CD4-positive, alpha-beta T cell treated with Interleukin-21 for 1 hour (primary cell): ENCODE measurements at regions not wholly inside any gene's neighbourhood (a gene's known extent, or its start where the extent isn't known, plus 50 kb on each side); places are given as distances from the start of the nearest gene placed in this dataset.
A peak's percentile ranks its signal among the peaks of the same experiment; 100 is the strongest.

ENCODE experiments used
- DNase-seq: peaks from one replicate; pipeline ENCODE4 v3.0.0-alpha.2; 2020

GRCh38 chr9:105023788-105024187, 95.8 kb upstream of the ABCA1 start:
- DNase-seq, result no peak

DNA sequence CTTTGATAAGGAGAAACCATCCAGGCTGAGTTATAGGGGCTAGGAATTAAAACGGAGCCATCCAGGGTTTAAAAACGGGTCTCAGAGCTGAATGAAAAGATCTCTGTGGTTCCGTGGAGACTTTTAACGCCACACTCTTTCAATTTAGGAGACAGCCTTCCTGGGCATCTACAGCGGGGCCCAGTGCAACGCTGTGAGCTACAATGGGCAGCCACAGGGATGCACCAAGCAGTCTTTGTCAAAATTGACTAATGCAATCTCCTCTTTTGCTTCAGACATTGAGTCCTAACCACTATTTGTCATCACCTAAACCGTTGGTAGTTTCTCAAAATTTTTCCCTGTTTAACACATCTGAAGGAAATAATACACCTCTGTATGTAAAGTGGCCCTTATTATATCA, 96.6 kb upstream of the ABCA1 start:
- DNase-seq, result no peak

GRCh38 chr9:105026451-105026850, 98.5 kb upstream of the ABCA1 start:
- no peak for DNase-seq

GRCh38 chr9:105027084-105027483, 99.1 kb upstream of the ABCA1 start:
- DNase-seq, result no peak

GRCh38 chr9:105030285-105030684, 102.3 kb upstream of the ABCA1 start:
- no peak for DNase-seq

DNA sequence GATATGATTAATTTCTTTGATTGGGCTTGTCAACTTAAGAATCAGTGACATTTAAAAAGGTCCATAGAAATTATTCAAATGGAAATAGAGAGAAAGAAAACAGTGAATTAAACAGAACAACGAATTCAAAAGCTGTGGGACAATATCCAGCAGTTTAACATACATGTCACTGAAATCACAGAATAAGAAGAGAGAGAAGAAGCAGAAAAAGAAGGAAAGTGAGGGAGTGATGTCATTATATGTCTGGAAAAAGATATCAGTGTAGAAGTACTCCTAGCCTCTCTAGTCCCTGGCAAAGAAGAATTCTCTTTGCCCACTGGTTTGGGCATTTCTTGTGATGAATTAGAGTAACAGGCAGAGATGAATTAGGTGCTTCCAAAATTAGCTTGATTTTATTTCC, 109.2 kb upstream of the ABCA1 start:
- DNase-seq, result no peak

DNA sequence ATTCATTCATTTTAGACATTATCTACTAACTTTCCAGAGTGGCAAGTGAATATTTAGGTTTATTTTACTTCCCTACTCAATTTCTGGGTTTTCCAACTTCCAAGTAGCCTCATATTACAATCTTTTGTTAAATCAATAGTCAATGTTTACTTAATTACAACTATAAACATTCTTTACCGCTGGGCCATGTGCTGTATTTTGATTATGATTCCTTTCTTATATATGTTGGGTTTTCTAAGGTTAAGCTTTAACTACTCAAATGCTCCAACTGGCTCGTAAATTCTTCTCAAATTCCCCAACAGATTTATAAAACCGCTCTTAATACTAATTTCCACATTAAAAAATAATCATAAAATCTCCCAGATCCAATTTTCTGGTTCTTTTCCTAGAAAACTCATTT, 110.1 kb upstream of the ABCA1 start:
- no peak for DNase-seq

- DNase-seq, result no peak
These were observed 111.3 kb upstream of the ABCA1 start for GRCh38 chr9:105039175-105039799.

GRCh38 chr9:105043370-105043936, 115.5 kb upstream of the ABCA1 start:
- DNase-seq, result no peak

GRCh38 chr9:105044518-105044917, 116.6 kb upstream of the ABCA1 start:
- no peak for DNase-seq

DNA sequence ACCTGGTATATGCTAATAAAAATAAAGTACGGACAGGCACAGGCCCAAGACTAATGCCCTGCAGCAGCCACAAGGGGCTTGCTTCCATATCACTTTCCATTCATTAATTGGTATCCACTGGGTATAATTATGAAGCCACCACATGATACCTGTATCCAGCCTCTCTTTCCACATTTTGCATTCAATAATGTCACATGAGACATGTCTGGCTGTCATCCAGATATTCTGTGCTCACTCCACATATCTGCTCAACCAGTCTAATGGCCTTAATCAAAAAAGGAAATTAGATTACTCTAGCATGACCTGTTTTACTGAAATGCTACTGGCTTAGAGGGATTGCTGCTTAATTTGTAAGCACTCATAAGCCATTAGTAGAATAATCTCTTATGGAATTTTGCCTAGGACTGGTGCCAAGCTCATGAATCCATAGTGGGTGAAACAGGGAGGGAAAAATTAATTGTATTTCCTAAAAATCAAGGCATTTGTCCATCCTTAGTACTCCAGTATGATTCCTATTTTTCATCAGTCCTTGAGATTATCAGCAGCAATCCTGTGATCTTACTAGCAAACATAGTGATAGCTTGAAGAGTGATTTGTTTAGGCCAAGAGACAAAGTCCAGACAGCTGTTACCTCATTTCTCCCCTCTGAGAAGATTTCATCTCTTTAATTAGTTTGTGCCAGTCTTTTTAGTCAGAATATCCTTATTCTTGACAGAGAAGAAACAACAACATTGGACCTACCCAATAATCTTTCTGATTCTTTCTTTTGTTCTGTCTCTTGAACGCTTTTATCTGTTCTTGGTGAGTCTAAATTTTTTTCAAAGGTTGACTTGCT, 119.2 kb upstream of the ABCA1 start:
- no peak for DNase-seq

- DNase-seq, result no peak
These were observed 119.7 kb upstream of the ABCA1 start for GRCh38 chr9:105047742-105048041.

DNA sequence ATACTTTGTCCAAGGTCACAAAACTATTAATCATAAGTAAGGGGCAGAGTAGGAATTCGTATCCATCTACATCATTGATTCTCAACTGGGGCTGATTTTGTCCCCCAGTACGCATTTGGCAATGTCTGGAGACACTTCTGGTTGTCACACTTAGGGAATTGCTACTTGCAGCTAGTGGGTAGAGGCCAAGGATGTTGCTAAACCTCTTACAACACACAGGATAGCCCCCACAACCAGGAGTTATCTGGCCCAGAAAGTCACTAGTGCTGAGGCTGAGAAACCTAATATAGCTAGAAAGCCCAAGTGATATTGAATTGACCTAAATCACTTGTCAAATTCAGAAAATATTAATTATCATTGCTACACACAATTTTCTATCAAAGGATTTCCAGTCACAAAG, 120.4 kb upstream of the ABCA1 start:
- DNase-seq, result no peak

GRCh38 chr9:105050296-105050695, 122.3 kb upstream of the ABCA1 start:
- DNase-seq, result no peak

- peak; percentile 37 for DNase-seq
These were observed 123.9 kb upstream of the ABCA1 start for GRCh38 chr9:105051897-105052296.

- no peak for DNase-seq
These were observed 124.4 kb upstream of the ABCA1 start for GRCh38 chr9:105052346-105052745.

DNA sequence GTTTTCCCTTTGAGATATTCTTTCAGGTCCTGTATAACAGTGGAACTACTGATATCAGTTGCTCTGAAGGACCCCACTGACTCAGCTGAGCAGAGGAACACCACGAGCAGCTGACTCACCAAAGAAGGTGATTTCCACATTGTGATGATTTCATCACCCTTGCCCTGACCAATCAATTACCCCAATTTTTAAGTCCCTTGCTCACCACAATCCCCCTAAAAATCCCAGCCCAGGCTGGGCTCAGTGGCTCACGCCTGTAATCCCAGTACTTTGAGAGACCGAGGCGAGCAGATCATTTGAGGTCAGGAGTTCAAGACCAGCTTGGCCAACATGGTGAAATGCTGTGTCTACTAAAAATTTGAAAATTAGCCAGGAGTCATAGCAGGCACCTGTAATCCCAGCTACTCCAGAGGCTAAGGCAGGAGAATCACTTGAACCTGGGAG, 125.3 kb upstream of the ABCA1 start:
- peak; percentile 21 for DNase-seq

GRCh38 chr9:105054491-105054890, 126.5 kb upstream of the ABCA1 start:
- DNase-seq, result no peak

DNA sequence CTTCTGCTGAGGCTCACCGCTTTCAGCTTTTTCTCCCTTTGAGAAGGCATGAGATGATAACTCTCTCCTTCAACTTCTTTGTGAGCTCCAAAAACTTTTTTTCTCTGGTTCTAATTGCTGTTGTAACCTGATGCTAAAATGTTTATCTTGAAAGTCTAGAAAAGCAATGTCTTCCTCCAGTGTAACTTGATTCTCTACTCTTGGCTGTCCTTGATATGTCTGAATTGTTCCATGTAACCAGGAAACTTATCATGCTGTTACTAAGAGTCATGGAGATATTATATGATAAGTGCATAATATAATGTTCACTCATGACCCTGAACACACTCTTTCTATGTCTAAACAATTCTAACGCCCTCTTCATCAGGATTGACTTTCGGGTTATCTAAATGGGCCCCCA, 128.0 kb upstream of the ABCA1 start:
- DNase-seq, result no peak

- DNase-seq, result no peak
These were observed 129.6 kb upstream of the ABCA1 start for GRCh38 chr9:105057551-105057950.

DNA sequence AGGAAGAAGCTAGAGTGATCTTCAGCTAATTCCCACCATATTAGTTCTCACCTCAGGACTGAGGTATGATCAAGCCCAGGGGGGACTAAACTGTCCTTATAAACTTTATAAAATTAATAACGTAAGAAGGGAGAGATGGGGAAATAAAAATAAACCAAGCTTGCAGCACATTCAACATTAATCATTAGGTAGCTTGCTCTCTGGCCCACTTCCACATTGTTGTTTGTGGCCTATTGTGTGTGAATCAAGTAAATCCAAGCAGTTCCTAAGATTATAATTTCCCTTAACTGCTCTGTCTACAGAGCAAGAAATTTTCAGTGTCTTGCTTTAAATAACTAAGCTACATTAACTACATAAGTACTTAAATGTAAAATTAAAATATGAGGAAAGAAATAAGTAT, 131.3 kb upstream of the ABCA1 start:
- DNase-seq, result no peak

- DNase-seq, result no peak
These were observed 134.4 kb upstream of the ABCA1 start for GRCh38 chr9:105062222-105062855.

DNA sequence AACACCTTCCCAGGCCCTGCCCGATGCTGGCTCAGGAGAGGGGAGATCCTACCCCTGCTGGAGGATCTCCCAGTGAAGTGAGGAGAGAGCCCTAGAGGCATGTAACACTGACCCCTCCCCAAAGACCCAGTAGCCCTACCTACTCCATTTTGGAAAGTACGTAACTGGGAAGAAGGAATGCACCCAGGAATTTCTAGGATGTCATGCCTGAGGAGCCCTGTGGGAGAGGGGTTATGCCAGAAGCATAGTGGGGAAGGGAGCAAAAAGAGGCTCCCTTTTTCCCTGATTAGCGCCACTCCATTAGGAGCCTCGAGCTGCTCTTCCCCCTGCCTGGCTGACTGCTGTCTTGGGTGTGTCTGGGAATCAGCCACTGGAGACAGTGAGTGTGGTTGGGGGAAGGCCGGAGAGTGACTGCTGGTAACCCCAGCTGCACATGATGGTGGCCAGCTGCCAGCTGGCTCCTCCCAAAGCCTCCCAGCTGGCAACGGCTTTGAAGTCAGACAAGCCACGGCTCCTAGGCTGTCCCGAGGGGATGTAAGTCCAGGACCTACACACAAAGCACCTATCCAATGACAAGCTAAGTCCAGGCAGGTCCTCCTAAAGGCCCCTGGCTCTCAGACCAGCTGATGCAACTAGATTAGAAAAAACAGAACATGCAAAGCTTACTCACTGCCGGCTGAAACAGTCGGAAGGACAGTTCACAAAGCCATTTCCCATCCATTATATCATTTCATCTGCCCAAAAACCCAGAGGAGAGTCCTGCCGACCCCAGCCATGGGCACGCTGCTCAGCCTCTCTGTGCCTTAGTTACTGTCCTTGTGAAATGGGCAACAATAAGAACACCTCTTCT, 136.5 kb upstream of the ABCA1 start:
- no peak for DNase-seq
